ENCODE measurements at regions not wholly inside any gene's neighbourhood (a gene's known extent, or its start where the extent isn't known, plus 50 kb on each side); places are given as distances from the start of the nearest gene placed in this dataset.

GRCh38 chr7:153835103-153835502 is 217.1 kb upstream of the DPP6 start:
- no peaks in the 10 kb centered on the region for H3K36me3 ChIP-seq
- DNase-seq (no peak), ATAC-seq (ENCODE audit: low FRiP score in 2 of 2) (no peak)
- TF ChIP-seq, protein P1, sequence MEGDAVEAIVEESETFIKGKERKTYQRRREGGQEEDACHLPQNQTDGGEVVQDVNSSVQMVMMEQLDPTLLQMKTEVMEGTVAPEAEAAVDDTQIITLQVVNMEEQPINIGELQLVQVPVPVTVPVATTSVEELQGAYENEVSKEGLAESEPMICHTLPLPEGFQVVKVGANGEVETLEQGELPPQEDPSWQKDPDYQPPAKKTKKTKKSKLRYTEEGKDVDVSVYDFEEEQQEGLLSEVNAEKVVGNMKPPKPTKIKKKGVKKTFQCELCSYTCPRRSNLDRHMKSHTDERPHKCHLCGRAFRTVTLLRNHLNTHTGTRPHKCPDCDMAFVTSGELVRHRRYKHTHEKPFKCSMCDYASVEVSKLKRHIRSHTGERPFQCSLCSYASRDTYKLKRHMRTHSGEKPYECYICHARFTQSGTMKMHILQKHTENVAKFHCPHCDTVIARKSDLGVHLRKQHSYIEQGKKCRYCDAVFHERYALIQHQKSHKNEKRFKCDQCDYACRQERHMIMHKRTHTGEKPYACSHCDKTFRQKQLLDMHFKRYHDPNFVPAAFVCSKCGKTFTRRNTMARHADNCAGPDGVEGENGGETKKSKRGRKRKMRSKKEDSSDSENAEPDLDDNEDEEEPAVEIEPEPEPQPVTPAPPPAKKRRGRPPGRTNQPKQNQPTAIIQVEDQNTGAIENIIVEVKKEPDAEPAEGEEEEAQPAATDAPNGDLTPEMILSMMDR (IDR thresholded peaks at IDR 0.05): no peak
- TF ChIP-seq POLR2AphosphoS5 (IDR thresholded peaks at IDR 0.05) (no peak), EP300 (IDR thresholded peaks at IDR 0.05) (no peak), POLR2A (IDR thresholded peaks at IDR 0.05) (no peak)
- no peaks in the 10 kb centered on the region for H3K27me3 ChIP-seq
- H3K27ac ChIP-seq: no peak overlapping the region
- no peaks in the 10 kb centered on the region for H3K4me1 ChIP-seq
- H3K4me3 ChIP-seq: no peak overlapping the region
- no peaks in the 10 kb centered on the region for H3K9me3 ChIP-seq
- WGBS, 2 donors: 18 to 35% methylated on average over 4 of the region's 4 CpGs

GRCh38 chr7:153835712-153836265 is 216.4 kb upstream of the DPP6 start:
- TF ChIP-seq POLR2AphosphoS5 (IDR thresholded peaks at IDR 0.05) (no peak), POLR2A (IDR thresholded peaks at IDR 0.05) (no peak), EP300 (IDR thresholded peaks at IDR 0.05) (no peak)
- TF ChIP-seq, protein P1 (IDR thresholded peaks at IDR 0.05): no peak
- WGBS, 2 donors: 52 to 60% methylated on average over 7 of the region's 7 CpGs
- H3K9me3 ChIP-seq: no peaks in the 10 kb centered on the region
- ATAC-seq (ENCODE audit: low FRiP score in 2 of 2) (no peak), DNase-seq (no peak)
- no peaks in the 10 kb centered on the region for H3K36me3 ChIP-seq
- no peaks in the 10 kb centered on the region for H3K4me1 ChIP-seq
- H3K4me3 ChIP-seq: no peak overlapping the region
- H3K27ac ChIP-seq: no peak overlapping the region
- no peaks in the 10 kb centered on the region for H3K27me3 ChIP-seq

DNA sequence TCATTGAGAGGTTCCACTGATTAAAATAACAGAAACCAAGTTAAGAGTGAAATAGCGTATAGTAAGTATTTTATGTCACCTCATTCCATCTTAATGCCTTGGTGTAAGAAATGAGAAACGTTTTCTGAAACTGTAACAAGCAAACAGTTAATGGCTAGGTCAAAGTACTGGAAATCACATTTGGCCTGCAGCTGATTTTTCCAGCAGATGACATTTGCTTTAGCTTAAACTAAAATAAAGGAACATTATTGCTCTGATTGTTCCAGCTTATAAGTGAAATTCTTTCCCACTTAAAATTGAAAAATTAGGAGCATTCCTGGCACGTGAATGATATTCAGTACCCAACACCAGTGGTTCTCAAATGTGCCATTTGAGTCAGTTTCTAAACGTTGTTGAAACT is 213.6 kb upstream of the DPP6 start:
- Histone ChIP-seq H3K27me3 (no peaks in the 10 kb centered on the region), H3K27ac (no peak overlapping the region), H3K9me3 (no peaks in the 10 kb centered on the region), H3K4me1 (no peaks in the 10 kb centered on the region), H3K4me3 (no peak overlapping the region), H3K36me3 (no peaks in the 10 kb centered on the region)
- ATAC-seq (ENCODE audit: low FRiP score in 2 of 2) (no peak), DNase-seq (no peak)
- 70% methylated on average over 4 of the region's 4 CpGs for WGBS, 2 donors
- TF ChIP-seq POLR2AphosphoS5 (IDR thresholded peaks at IDR 0.05): no peak
- TF ChIP-seq, protein P1 (IDR thresholded peaks at IDR 0.05): no peak

GRCh38 chr7:153840861-153841260 is 211.3 kb upstream of the DPP6 start:
- no peak for ATAC-seq (ENCODE audit: low FRiP score in 2 of 2)
- Histone ChIP-seq H3K4me1 (no peaks in the 10 kb centered on the region), H3K4me3 (no peak overlapping the region)

GRCh38 chr7:153847828-153848227 is 204.4 kb upstream of the DPP6 start:
- TF ChIP-seq POLR2AphosphoS5 (IDR thresholded peaks at IDR 0.05) (no peak), EP300 (IDR thresholded peaks at IDR 0.05) (no peak), POLR2A (IDR thresholded peaks at IDR 0.05) (no peak)
- TF ChIP-seq, protein P1 (IDR thresholded peaks at IDR 0.05): no peak
- Histone ChIP-seq H3K27me3 (no peaks in the 10 kb centered on the region), H3K4me1 (no peaks in the 10 kb centered on the region), H3K36me3 (no peaks in the 10 kb centered on the region), H3K27ac (no peak overlapping the region), H3K4me3 (no peak overlapping the region), H3K9me3 (no peaks in the 10 kb centered on the region)
- ATAC-seq (ENCODE audit: low FRiP score in 2 of 2) (no peak), DNase-seq (no peak)
- 85% methylated on average over 11 of the region's 11 CpGs for WGBS, 2 donors

More at GRCh38 chr7:153840861-153841260, 211.3 kb upstream of the DPP6 start:
- no peaks in the 10 kb centered on the region for H3K36me3 ChIP-seq
- H3K27me3 ChIP-seq: no peaks in the 10 kb centered on the region
- H3K9me3 ChIP-seq: no peaks in the 10 kb centered on the region
- TF ChIP-seq EP300 (IDR thresholded peaks at IDR 0.05): no peak
- TF ChIP-seq POLR2A (IDR thresholded peaks at IDR 0.05): no peak
- TF ChIP-seq, protein P1 (IDR thresholded peaks at IDR 0.05): no peak
- no peak for TF ChIP-seq POLR2AphosphoS5 (IDR thresholded peaks at IDR 0.05)
- H3K27ac ChIP-seq: no peak overlapping the region
- 84 to 92% methylated on average over 4 to 5 of the region's 5 CpGs for WGBS, 2 donors
- no peak for DNase-seq
